Peyer's patch (tissue), 4 donors: ENCODE measurements at regions not wholly inside any gene's neighbourhood (a gene's known extent, or its start where the extent isn't known, plus 50 kb on each side); places are given as distances from the start of the nearest gene placed in this dataset.

Source experiments
- DNase-seq, 3 donors: peaks; one replicate each; pipeline ENCODE4 v3.0.0-alpha.2; 2017 to 2019
- H3K27ac ChIP-seq, 4 donors: fragments of 200-600 bp; sonication (generic); one replicate each; pipeline ENCODE4 v1.5.1; 2016 to 2019
- H3K27me3 ChIP-seq, 2 donors: fragments of 200-600 bp; sonication (generic); one replicate each; pipeline ENCODE4 v1.5.1; 2019
- H3K36me3 ChIP-seq, 3 donors: fragments of 200-600 bp; sonication (generic); one replicate each; pipeline ENCODE4 v1.5.1; 2016 to 2019
- H3K4me1 ChIP-seq, 4 donors: fragments of 200-600 bp; sonication (generic); one replicate each; pipeline ENCODE4 v1.5.1; 2016 to 2019
- H3K4me3 ChIP-seq, 4 donors: fragments of 200-600 bp; sonication (generic); 1 replicate in 3 of 4; 2 replicates in 1 of 4; pipeline ENCODE4 v1.5.1; 2016 to 2019; ENCODE audit warnings: mild to moderate bottlenecking in 1 of 4
- H3K9me3 ChIP-seq, 4 donors: fragments of 200-600 bp; sonication (generic); one replicate each; pipeline ENCODE4 v1.5.1; 2016 to 2019; ENCODE audit warnings: mild to moderate bottlenecking in 1 of 4
- POLR2A ChIP-seq, 2 donors: fragments of 450-650 bp; IDR thresholded peaks; one replicate each; pipeline ENCODE4 v1.5.1; 2017; ENCODE audit warnings: antibody characterized with exemption in 2 of 2, mild to moderate bottlenecking in 2 of 2, moderate library complexity in 2 of 2
- TF ChIP-seq, protein P1 (sequence below), 6 experiments: fragments of 450-650 bp in 4 of 6; fragments of 200-600 bp in 2 of 6; sonication (generic) in 1 of 6; IDR thresholded peaks; one replicate each; pipeline ENCODE4 v1.5.1; 2017 to 2019; ENCODE audit warnings: antibody characterized with exemption in 6 of 6, mild to moderate bottlenecking in 3 of 6, moderate library complexity in 1 of 6

DNA sequence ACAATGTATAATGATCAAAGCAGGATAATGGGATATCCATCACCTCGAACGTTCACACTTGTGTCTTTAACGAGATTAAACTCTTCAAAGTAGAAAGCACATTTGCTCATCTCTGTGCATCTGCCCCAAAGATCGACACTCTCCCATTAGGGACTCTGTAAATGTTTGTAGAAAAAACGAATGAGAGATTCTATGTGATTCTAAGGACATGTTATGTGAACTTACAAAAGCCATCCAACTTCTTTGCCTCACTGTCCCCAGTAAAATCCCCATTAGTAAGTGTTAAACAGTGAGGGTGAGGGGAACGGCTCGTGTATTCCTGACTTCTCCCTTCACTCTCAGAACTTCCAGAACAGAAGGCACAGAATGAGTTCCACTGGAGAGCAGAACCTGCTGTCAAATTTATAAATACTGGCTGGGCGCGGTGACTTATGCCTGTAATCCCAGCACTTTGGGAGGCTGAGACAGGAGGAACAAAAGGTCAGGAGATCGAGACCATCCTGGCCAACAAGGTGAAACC lies 134.1 kb downstream of the WSCD1 start:
- no peak for DNase-seq
- Histone ChIP-seq H3K27ac (no peak overlapping the region), H3K4me3 (no peak overlapping the region), H3K4me1 (no peaks in the 10 kb centered on the region), H3K9me3 (no peaks in the 10 kb centered on the region), H3K36me3 (no peaks in the 10 kb centered on the region), H3K27me3 (no peaks in the 10 kb centered on the region)
- no peak for TF ChIP-seq POLR2A (IDR thresholded peaks at IDR 0.05)
- TF ChIP-seq, protein P1, sequence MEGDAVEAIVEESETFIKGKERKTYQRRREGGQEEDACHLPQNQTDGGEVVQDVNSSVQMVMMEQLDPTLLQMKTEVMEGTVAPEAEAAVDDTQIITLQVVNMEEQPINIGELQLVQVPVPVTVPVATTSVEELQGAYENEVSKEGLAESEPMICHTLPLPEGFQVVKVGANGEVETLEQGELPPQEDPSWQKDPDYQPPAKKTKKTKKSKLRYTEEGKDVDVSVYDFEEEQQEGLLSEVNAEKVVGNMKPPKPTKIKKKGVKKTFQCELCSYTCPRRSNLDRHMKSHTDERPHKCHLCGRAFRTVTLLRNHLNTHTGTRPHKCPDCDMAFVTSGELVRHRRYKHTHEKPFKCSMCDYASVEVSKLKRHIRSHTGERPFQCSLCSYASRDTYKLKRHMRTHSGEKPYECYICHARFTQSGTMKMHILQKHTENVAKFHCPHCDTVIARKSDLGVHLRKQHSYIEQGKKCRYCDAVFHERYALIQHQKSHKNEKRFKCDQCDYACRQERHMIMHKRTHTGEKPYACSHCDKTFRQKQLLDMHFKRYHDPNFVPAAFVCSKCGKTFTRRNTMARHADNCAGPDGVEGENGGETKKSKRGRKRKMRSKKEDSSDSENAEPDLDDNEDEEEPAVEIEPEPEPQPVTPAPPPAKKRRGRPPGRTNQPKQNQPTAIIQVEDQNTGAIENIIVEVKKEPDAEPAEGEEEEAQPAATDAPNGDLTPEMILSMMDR (IDR thresholded peaks at IDR 0.05): no peak

DNA sequence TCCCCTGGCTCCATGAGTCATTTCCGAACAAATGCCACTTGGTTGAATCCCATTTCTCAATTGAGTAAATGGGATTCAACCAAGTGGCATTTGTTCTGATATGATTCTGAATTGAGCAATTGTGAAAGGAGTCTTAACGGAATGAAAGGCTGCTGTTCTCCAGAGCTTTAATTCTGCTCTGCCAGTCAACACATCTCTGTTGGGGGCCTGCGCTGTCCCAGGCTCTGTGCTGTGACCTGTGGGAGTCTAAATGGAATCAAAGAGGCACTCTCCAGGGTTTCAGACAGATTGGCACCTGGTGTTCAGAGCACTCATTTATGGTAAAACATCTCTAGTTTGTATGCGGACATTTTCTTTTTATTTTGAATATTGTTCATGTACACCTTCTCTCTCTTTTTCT lies 126.2 kb downstream of the WSCD1 start:
- Histone ChIP-seq H3K36me3 (no peaks in the 10 kb centered on the region), H3K4me3 (no peak overlapping the region), H3K27ac (no peak overlapping the region), H3K4me1 (no peaks in the 10 kb centered on the region), H3K27me3 (no peaks in the 10 kb centered on the region), H3K9me3 (no peaks in the 10 kb centered on the region)
- no peak for DNase-seq
- TF ChIP-seq POLR2A (IDR thresholded peaks at IDR 0.05): no peak
- TF ChIP-seq, protein P1 (IDR thresholded peaks at IDR 0.05): no peak

- no peak overlapping the region for H3K27ac ChIP-seq
- no peaks in the 10 kb centered on the region for H3K9me3 ChIP-seq
- DNase-seq: no peak
- no peaks in the 10 kb centered on the region for H3K27me3 ChIP-seq
- H3K4me1 ChIP-seq: no peaks in the 10 kb centered on the region
- TF ChIP-seq, protein P1 (IDR thresholded peaks at IDR 0.05): no peak
- TF ChIP-seq POLR2A (IDR thresholded peaks at IDR 0.05): no peak
- H3K36me3 ChIP-seq: no peaks in the 10 kb centered on the region
- H3K4me3 ChIP-seq: no peak overlapping the region
Measured at GRCh38 chr17:6195123-6195522, 124.9 kb downstream of the WSCD1 start.

DNA sequence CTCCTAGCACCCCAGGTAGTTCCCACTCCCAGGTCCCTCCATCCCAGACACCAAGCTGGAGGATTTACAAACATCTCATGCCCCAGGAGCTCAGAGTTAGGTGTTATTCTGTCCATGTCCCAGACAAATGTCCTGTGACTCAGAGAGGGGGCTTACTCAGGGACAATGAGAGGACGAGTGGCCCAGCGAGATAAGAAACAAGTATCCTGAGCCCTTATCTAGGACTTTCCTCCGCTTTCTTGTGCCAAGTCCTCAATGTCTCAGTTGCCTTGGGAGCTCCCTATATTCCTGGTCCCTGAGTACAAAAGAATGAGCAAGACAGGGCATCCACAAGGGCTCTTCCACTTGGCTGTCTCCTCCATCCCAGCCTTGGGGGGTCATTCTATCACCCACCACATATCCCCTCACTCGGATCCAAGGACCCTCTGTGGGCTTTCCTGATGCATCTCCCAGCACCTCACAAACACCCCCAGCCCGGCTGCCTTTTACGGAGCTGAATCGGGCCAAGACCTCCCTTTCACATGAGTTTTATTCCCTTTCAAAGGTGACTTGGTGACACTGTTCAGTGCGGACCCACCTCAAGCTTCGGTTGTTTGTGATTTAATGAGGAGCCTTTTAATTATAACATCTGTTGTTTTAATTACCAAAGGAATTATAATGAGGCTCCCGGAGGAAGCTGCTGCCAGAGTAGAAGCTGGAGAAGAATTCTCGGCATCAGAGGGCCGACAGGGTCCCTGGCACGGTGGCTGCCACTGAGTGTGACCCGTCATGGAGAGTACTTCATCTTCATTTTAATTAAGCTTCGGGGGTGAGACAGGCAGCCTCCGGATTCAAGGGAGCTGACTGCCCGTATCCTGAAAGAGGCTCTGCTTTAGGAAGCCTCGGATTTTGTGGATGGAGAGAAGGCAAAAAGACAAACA lies 121.5 kb downstream of the WSCD1 start:
- no peak overlapping the region for H3K27ac ChIP-seq
- no peak for TF ChIP-seq POLR2A (IDR thresholded peaks at IDR 0.05)
- TF ChIP-seq, protein P1 (IDR thresholded peaks at IDR 0.05): no peak
- no peak for DNase-seq
- H3K36me3 ChIP-seq: no peaks in the 10 kb centered on the region
- H3K4me3 ChIP-seq: no peak overlapping the region
- no peaks in the 10 kb centered on the region for H3K4me1 ChIP-seq
- H3K9me3 ChIP-seq: no peaks in the 10 kb centered on the region
- no peaks in the 10 kb centered on the region for H3K27me3 ChIP-seq

DNA sequence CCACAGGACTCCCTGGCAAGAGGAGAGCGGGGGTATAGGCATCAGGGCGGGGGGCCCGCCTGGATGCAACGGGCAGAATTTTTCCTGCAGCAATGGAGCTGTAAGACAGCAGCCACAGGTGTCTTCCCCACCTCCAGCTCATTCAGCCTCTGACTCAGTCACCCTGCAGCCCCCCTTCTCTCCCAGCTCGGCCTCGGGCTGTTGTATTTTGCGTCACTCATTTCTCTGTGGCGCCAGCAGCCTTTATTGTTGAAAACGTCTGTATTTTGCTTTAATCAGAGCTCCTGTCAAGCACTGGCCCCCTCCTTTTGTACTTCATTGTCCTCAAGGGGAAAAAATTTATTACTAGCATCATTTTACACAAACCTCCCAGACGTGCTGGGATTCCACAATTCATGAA lies 117.7 kb downstream of the WSCD1 start:
- no peaks in the 10 kb centered on the region for H3K4me1 ChIP-seq
- no peak for TF ChIP-seq POLR2A (IDR thresholded peaks at IDR 0.05)
- TF ChIP-seq, protein P1 (IDR thresholded peaks at IDR 0.05): no peak
- no peaks in the 10 kb centered on the region for H3K9me3 ChIP-seq
- DNase-seq: no peak
- H3K27ac ChIP-seq: no peak overlapping the region
- H3K27me3 ChIP-seq: no peaks in the 10 kb centered on the region
- no peak overlapping the region for H3K4me3 ChIP-seq
- H3K36me3 ChIP-seq: no peaks in the 10 kb centered on the region
